ENCODE measurements at regions not wholly inside any gene's neighbourhood (a gene's known extent, or its start where the extent isn't known, plus 50 kb on each side); places are given as distances from the start of the nearest gene placed in this dataset.

DNA sequence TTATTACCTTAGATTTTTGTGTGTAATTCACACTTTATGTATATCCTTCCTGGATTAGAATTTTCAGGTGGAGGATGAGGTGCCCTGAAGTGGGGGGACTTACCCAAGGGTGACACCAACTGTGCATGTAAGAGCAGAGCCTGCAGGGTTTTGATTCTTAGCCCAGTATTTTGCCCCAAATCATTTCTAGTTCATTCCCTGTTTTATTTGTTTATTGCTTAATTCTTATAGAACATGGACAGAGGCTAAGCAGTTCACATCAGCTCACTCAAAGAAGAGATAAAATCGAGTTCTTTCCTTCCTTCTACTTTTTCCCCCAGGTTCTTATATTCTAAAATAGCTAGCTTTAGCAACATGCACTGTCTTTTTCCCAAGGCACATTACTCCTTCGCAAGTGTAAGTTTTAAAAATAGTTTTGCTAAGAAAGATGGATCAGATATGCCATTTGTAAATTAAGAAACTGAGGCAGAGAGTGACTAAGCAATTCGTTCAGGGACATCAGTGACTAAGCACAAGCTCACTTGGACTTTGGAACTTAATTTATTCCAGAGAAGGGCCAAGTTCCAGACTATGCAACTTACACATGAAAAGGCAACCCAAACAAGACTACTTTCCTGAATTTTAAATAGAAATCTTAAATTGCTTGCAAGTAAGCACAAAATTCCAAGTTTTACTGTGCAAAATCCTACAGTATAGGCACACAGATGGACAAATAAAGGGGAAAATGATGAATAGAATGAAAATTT, 427.9 kb upstream of the POU3F3 start:
- TF ChIP-seq, protein P1, sequence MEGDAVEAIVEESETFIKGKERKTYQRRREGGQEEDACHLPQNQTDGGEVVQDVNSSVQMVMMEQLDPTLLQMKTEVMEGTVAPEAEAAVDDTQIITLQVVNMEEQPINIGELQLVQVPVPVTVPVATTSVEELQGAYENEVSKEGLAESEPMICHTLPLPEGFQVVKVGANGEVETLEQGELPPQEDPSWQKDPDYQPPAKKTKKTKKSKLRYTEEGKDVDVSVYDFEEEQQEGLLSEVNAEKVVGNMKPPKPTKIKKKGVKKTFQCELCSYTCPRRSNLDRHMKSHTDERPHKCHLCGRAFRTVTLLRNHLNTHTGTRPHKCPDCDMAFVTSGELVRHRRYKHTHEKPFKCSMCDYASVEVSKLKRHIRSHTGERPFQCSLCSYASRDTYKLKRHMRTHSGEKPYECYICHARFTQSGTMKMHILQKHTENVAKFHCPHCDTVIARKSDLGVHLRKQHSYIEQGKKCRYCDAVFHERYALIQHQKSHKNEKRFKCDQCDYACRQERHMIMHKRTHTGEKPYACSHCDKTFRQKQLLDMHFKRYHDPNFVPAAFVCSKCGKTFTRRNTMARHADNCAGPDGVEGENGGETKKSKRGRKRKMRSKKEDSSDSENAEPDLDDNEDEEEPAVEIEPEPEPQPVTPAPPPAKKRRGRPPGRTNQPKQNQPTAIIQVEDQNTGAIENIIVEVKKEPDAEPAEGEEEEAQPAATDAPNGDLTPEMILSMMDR (IDR thresholded peaks at IDR 0.05; ENCODE audit: poor library complexity, severe bottlenecking), result no peak
- TF ChIP-seq EZH2 (IDR thresholded peaks at IDR 0.05; ENCODE audit: borderline replicate concordance, insufficient read depth, low read length, poor library complexity, severe bottlenecking) (no peak), POLR2AphosphoS5 (IDR thresholded peaks at IDR 0.05) (no peak), RAD21 (conservative IDR thresholded peaks at IDR 0.05) (no peak)
